ENCODE measurements at regions not wholly inside any gene's neighbourhood (a gene's known extent, or its start where the extent isn't known, plus 50 kb on each side); places are given as distances from the start of the nearest gene placed in this dataset.
"Not testable (repeated sequence)": the region's sequence is repeated elsewhere in the genome, so short reads cannot be mapped to it uniquely, and the experiment has no call there.

GRCh38 chr9:124118894-124119293 is 107.3 kb downstream of the LHX2 start:
- H3K9me3 Mint-ChIP-seq, result peaks cover 4% of the 10 kb centered on the region
- ATAC-seq (ENCODE audit: low read depth), result no peak
- no peak overlapping the region for H3K27ac Mint-ChIP-seq

GRCh38 chr9:124120272-124120671 is 108.7 kb downstream of the LHX2 start:
- Mint-ChIP-seq H3K9me3 (peaks cover 4% of the 10 kb centered on the region), H3K36me3 (peaks cover 5% of the 10 kb centered on the region), H3K27ac (no peak overlapping the region), H3K27me3 (peaks cover 8% of the 10 kb centered on the region), H3K4me3 (no peak overlapping the region), H3K4me1 (peaks cover 8% of the 10 kb centered on the region)
- no peak for ATAC-seq (ENCODE audit: low read depth)
- DNase-seq (ENCODE audit: low spot score in 2 of 2), result no peak

More at GRCh38 chr9:124118894-124119293, 107.3 kb downstream of the LHX2 start:
- Mint-ChIP-seq H3K36me3 (peaks cover 5% of the 10 kb centered on the region), H3K4me3 (no peak overlapping the region), H3K4me1 (peaks cover 8% of the 10 kb centered on the region), H3K27me3 (peaks cover 8% of the 10 kb centered on the region)
- no peak for DNase-seq (ENCODE audit: low spot score in 2 of 2)

GRCh38 chr9:124121725-124122124 is 110.2 kb downstream of the LHX2 start:
- peaks cover 3% of the 10 kb centered on the region for H3K9me3 Mint-ChIP-seq
- H3K4me3 Mint-ChIP-seq, result no peak overlapping the region
- no peaks in the 10 kb centered on the region for H3K36me3 Mint-ChIP-seq
- DNase-seq (ENCODE audit: low spot score in 2 of 2), result no peak
- H3K27ac Mint-ChIP-seq, result no peak overlapping the region
- no peak for ATAC-seq (ENCODE audit: low read depth)
- peaks cover 9% of the 10 kb centered on the region for H3K4me1 Mint-ChIP-seq
- peaks cover 2% of the 10 kb centered on the region for H3K27me3 Mint-ChIP-seq

- no peak for ATAC-seq (ENCODE audit: low read depth)
- no peak for DNase-seq (ENCODE audit: low spot score in 2 of 2)
- Mint-ChIP-seq H3K27me3 (peaks cover 2% of the 10 kb centered on the region), H3K4me3 (no peak overlapping the region), H3K9me3 (no peaks in the 10 kb centered on the region), H3K4me1 (peaks cover 15% of the 10 kb centered on the region), H3K27ac (no peak overlapping the region), H3K36me3 (no peaks in the 10 kb centered on the region)
Observed at GRCh38 chr9:124122321-124122720, 110.8 kb downstream of the LHX2 start.

GRCh38 chr9:124122813-124123462 is 111.4 kb downstream of the LHX2 start:
- no peak overlapping the region for H3K4me3 Mint-ChIP-seq
- DNase-seq (ENCODE audit: low spot score in 2 of 2), result no peak
- ATAC-seq (ENCODE audit: low read depth), result peak; percentile 64

GRCh38 chr9:124123621-124124020 is 112.1 kb downstream of the LHX2 start:
- Mint-ChIP-seq H3K27ac (peak overlapping the region; percentile 1), H3K4me1 (peaks cover 15% of the 10 kb centered on the region)
- not testable (repeated sequence) for H3K36me3 Mint-ChIP-seq; H3K27me3 Mint-ChIP-seq; ATAC-seq (ENCODE audit: low read depth); H3K9me3 Mint-ChIP-seq; H3K4me3 Mint-ChIP-seq; DNase-seq (ENCODE audit: low spot score in 2 of 2)

More at GRCh38 chr9:124122813-124123462, 111.4 kb downstream of the LHX2 start:
- no peaks in the 10 kb centered on the region for H3K27me3 Mint-ChIP-seq
- peak overlapping the region; percentile 1 for H3K27ac Mint-ChIP-seq
- H3K36me3 Mint-ChIP-seq, result no peaks in the 10 kb centered on the region
- H3K9me3 Mint-ChIP-seq, result no peaks in the 10 kb centered on the region
- peaks cover 15% of the 10 kb centered on the region for H3K4me1 Mint-ChIP-seq

GRCh38 chr9:124124729-124125650 is 113.4 kb downstream of the LHX2 start:
- Mint-ChIP-seq H3K4me1 (peaks cover 19% of the 10 kb centered on the region), H3K36me3 (no peaks in the 10 kb centered on the region), H3K9me3 (no peaks in the 10 kb centered on the region), H3K4me3 (no peak overlapping the region), H3K27ac (no peak overlapping the region), H3K27me3 (no peaks in the 10 kb centered on the region)
- DNase-seq (ENCODE audit: low spot score in 2 of 2), result no peak
- ATAC-seq (ENCODE audit: low read depth), result no peak

- no peak for DNase-seq (ENCODE audit: low spot score in 2 of 2)
- no peaks in the 10 kb centered on the region for H3K36me3 Mint-ChIP-seq
- H3K9me3 Mint-ChIP-seq, result no peaks in the 10 kb centered on the region
- H3K27me3 Mint-ChIP-seq, result no peaks in the 10 kb centered on the region
- ATAC-seq (ENCODE audit: low read depth), result no peak
- peaks cover 20% of the 10 kb centered on the region for H3K4me1 Mint-ChIP-seq
- H3K27ac Mint-ChIP-seq, result no peak overlapping the region
- H3K4me3 Mint-ChIP-seq, result no peak overlapping the region
Observed at GRCh38 chr9:124125651-124125977, 114.0 kb downstream of the LHX2 start.

GRCh38 chr9:124126648-124127646 is 115.4 kb downstream of the LHX2 start:
- H3K4me3 Mint-ChIP-seq, result no peak overlapping the region
- H3K4me1 Mint-ChIP-seq, result peaks cover 25% of the 10 kb centered on the region
- no peaks in the 10 kb centered on the region for H3K27me3 Mint-ChIP-seq
- H3K9me3 Mint-ChIP-seq, result no peaks in the 10 kb centered on the region
- H3K27ac Mint-ChIP-seq, result peak overlapping the region; percentile 48
- no peaks in the 10 kb centered on the region for H3K36me3 Mint-ChIP-seq
- DNase-seq (ENCODE audit: low spot score in 2 of 2) (peak; percentile 87 to 93), ATAC-seq (ENCODE audit: low read depth) (peak; percentile 79)

GRCh38 chr9:124128568-124129166 is 117.1 kb downstream of the LHX2 start:
- H3K4me3 Mint-ChIP-seq, result no peak overlapping the region
- ATAC-seq (ENCODE audit: low read depth) (no peak), DNase-seq (ENCODE audit: low spot score in 2 of 2) (no peak)
- H3K27ac Mint-ChIP-seq, result no peak overlapping the region
- H3K9me3 Mint-ChIP-seq, result no peaks in the 10 kb centered on the region
- H3K4me1 Mint-ChIP-seq, result peaks cover 24% of the 10 kb centered on the region
- no peaks in the 10 kb centered on the region for H3K27me3 Mint-ChIP-seq
- H3K36me3 Mint-ChIP-seq, result no peaks in the 10 kb centered on the region

- Mint-ChIP-seq H3K4me1 (peaks cover 27% of the 10 kb centered on the region), H3K27ac (peak overlapping the region; percentile 28), H3K27me3 (no peaks in the 10 kb centered on the region), H3K36me3 (no peaks in the 10 kb centered on the region), H3K9me3 (no peaks in the 10 kb centered on the region), H3K4me3 (no peak overlapping the region)
- no peak for DNase-seq (ENCODE audit: low spot score in 2 of 2)
- ATAC-seq (ENCODE audit: low read depth), result no peak
Observed at GRCh38 chr9:124130277-124131075, 118.9 kb downstream of the LHX2 start.

- not testable (repeated sequence) for ATAC-seq (ENCODE audit: low read depth); H3K27ac Mint-ChIP-seq; H3K4me3 Mint-ChIP-seq; H3K36me3 Mint-ChIP-seq; H3K27me3 Mint-ChIP-seq; DNase-seq (ENCODE audit: low spot score in 2 of 2); H3K9me3 Mint-ChIP-seq
- H3K4me1 Mint-ChIP-seq, result peaks cover 31% of the 10 kb centered on the region
Observed at GRCh38 chr9:124131518-124131917, 120.0 kb downstream of the LHX2 start.

GRCh38 chr9:124132671-124133147 is 121.1 kb downstream of the LHX2 start:
- no peak overlapping the region for H3K27ac Mint-ChIP-seq
- no peak for DNase-seq (ENCODE audit: low spot score in 2 of 2)
- H3K36me3 Mint-ChIP-seq, result no peaks in the 10 kb centered on the region
- peaks cover 29% of the 10 kb centered on the region for H3K4me1 Mint-ChIP-seq
- H3K9me3 Mint-ChIP-seq, result no peaks in the 10 kb centered on the region
- no peak overlapping the region for H3K4me3 Mint-ChIP-seq
- H3K27me3 Mint-ChIP-seq, result no peaks in the 10 kb centered on the region
- ATAC-seq (ENCODE audit: low read depth), result no peak
